GM23338 (cell line): ENCODE measurements at regions not wholly inside any gene's neighbourhood (a gene's known extent, or its start where the extent isn't known, plus 50 kb on each side); places are given as distances from the start of the nearest gene placed in this dataset.

Source experiments
- ATAC-seq: fragments of 200-7000 bp; cut with Tn5 transposase; 3 replicates; pipeline ENCODE4 v1.9.1; 2020
- DNase-seq: peaks from one replicate; pipeline ENCODE4 v3.0.0-alpha.2; 2015; ENCODE audit warnings: low spot score
- H2AFZ ChIP-seq: fragments of 200-600 bp; sonication (generic); 2 replicates; pipeline ENCODE4 v1.8.0; 2016; ENCODE audit warnings: antibody characterized with exemption, mild to moderate bottlenecking, moderate library complexity
- H3F3A ChIP-seq: fragments of 200-600 bp; sonication (generic); replicated peaks from 2 replicates; pipeline ENCODE4 v1.8.0; 2017; ENCODE audit warnings: antibody characterized with exemption, mixed run types, low read depth
- H3K27ac ChIP-seq: fragments of 200-600 bp; sonication (generic); 2 replicates; pipeline ENCODE4 v1.6.1; 2016; ENCODE audit warnings: low read depth
- H3K27me3 ChIP-seq: fragments of 200-600 bp; sonication (generic); 2 replicates; pipeline ENCODE4 v1.8.0; 2016; ENCODE audit warnings: mild to moderate bottlenecking, mixed run types, moderate library complexity; ENCODE audit not compliant: insufficient read depth
- H3K36me3 ChIP-seq: fragments of 200-600 bp; sonication (generic); 2 replicates; pipeline ENCODE4 v1.8.0; 2016; ENCODE audit warnings: mild to moderate bottlenecking; ENCODE audit not compliant: insufficient read depth
- H3K4me1 ChIP-seq: fragments of 200-600 bp; sonication (generic); 2 replicates; pipeline ENCODE4 v1.8.0; 2016; ENCODE audit warnings: mild to moderate bottlenecking, moderate library complexity; ENCODE audit not compliant: insufficient read depth
- H3K4me2 ChIP-seq: fragments of 200-600 bp; sonication (generic); 2 replicates; pipeline ENCODE4 v1.7.1; 2017; ENCODE audit warnings: mixed run types
- H3K4me3 ChIP-seq: fragments of 200-600 bp; sonication (generic); 2 replicates; pipeline ENCODE4 v1.6.1; 2016; ENCODE audit warnings: mixed run types
- H3K79me2 ChIP-seq: fragments of 200-600 bp; sonication (generic); replicated peaks from 2 replicates; pipeline ENCODE4 v1.8.0; 2017; ENCODE audit warnings: mild to moderate bottlenecking; ENCODE audit not compliant: insufficient read depth
- H3K9me2 ChIP-seq: fragments of 200-600 bp; sonication (generic); 2 replicates; pipeline ENCODE4 v1.8.0; 2017; ENCODE audit not compliant: insufficient read depth
- H4K20me1 ChIP-seq: fragments of 200-600 bp; sonication (generic); replicated peaks from 2 replicates; pipeline ENCODE4 v1.8.0; 2017; ENCODE audit warnings: mild to moderate bottlenecking; ENCODE audit not compliant: insufficient read depth
- H3K27ac Mint-ChIP-seq: 2 replicates; pipeline ENCODE4 v1.8.0; 2020; ENCODE audit warnings: inconsistent platforms, mild to moderate bottlenecking, moderate library complexity, mixed read lengths
- H3K27me3 Mint-ChIP-seq: 3 replicates; pipeline ENCODE4 v1.8.0; 2022; ENCODE audit warnings: low read depth, mild to moderate bottlenecking, moderate library complexity, mixed read lengths, inconsistent platforms; ENCODE audit not compliant: insufficient read depth, poor library complexity
- H3K36me3 Mint-ChIP-seq: 3 replicates; pipeline ENCODE4 v1.8.0; 2021; ENCODE audit warnings: low read depth, mild to moderate bottlenecking, inconsistent platforms, moderate library complexity, mixed read lengths
- H3K4me1 Mint-ChIP-seq: 3 replicates; pipeline ENCODE4 v1.8.0; 2020; ENCODE audit warnings: mild to moderate bottlenecking, inconsistent platforms, mixed read lengths
- H3K4me3 Mint-ChIP-seq: 3 replicates; pipeline ENCODE4 v1.8.0; 2021; ENCODE audit warnings: moderate library complexity, mild to moderate bottlenecking, inconsistent platforms, mixed read lengths
- H3K9me3 Mint-ChIP-seq: 3 replicates; pipeline ENCODE4 v1.8.0; 2020; ENCODE audit warnings: moderate library complexity, mild to moderate bottlenecking, inconsistent platforms, mixed read lengths
- CREB1 ChIP-seq: fragments of 250-450 bp; sonication (Bioruptor Pico); IDR thresholded peaks from 2 replicates; pipeline ENCODE4 v1.5.0; 2020; ENCODE audit warnings: low read depth, mild to moderate bottlenecking, moderate library complexity
- ETS1 ChIP-seq: IDR thresholded peaks from 2 replicates; pipeline ENCODE4 v1.6.1; 2016; ENCODE audit warnings: antibody characterized with exemption
- EZH2 ChIP-seq: fragments of 200-600 bp; sonication (generic); IDR thresholded peaks from one replicate; pipeline ENCODE4 v1.8.0; 2017; ENCODE audit warnings: antibody characterized with exemption, mild to moderate bottlenecking, low read depth; ENCODE audit not compliant: unreplicated experiment
- EZH2phosphoT487 ChIP-seq: fragments of 200-600 bp; sonication (generic); IDR thresholded peaks from one replicate; pipeline ENCODE4 v1.8.1; 2018; ENCODE audit warnings: antibody characterized with exemption; ENCODE audit not compliant: unreplicated experiment
- JUNB ChIP-seq: IDR thresholded peaks from one replicate; pipeline ENCODE4 v1.6.1; 2016; ENCODE audit warnings: antibody characterized with exemption; ENCODE audit not compliant: unreplicated experiment
- NANOG ChIP-seq: IDR thresholded peaks from 2 replicates; pipeline ENCODE4 v1.6.1; 2016; ENCODE audit warnings: antibody characterized with exemption, borderline replicate concordance
- POLR2AphosphoS5 ChIP-seq: IDR thresholded peaks from 2 replicates; pipeline ENCODE4 v1.6.1; 2016; ENCODE audit warnings: antibody characterized with exemption, low read depth
- STAT1 ChIP-seq: IDR thresholded peaks from one replicate; pipeline ENCODE4 v1.6.1; 2016; ENCODE audit warnings: antibody characterized with exemption; ENCODE audit not compliant: unreplicated experiment
- ZNF114 ChIP-seq: fragments of 250-450 bp; sonication (Bioruptor Pico); IDR thresholded peaks from 2 replicates; pipeline ENCODE4 v1.5.0; 2020; ENCODE audit warnings: mild to moderate bottlenecking, moderate library complexity
- ZNF331 ChIP-seq: fragments of 250-450 bp; sonication (Bioruptor Pico); IDR thresholded peaks from 2 replicates; pipeline ENCODE4 v1.5.0; 2020; ENCODE audit warnings: low read depth, mild to moderate bottlenecking, moderate library complexity
- ZNF462 ChIP-seq: fragments of 250-450 bp; sonication (Bioruptor Pico); IDR thresholded peaks from 2 replicates; pipeline ENCODE4 v1.5.0; 2020; ENCODE audit warnings: mild to moderate bottlenecking, moderate library complexity
- TF ChIP-seq, protein P1 (sequence below), 2 experiments: fragments of 200-600 bp in 1 of 2; sonication (generic) in 1 of 2; conservative IDR thresholded peaks; 2 replicates each; pipeline versions ENCODE4 v1.5.1 to v1.6.1; 2016 to 2017; ENCODE audit warnings: antibody characterized with exemption in 2 of 2, low read depth in 2 of 2, mild to moderate bottlenecking in 2 of 2, moderate library complexity in 1 of 2
- TF ChIP-seq, protein P2 (sequence below): IDR thresholded peaks from one replicate; pipeline ENCODE4 v1.6.1; 2018; ENCODE audit warnings: antibody characterized with exemption; ENCODE audit not compliant: unreplicated experiment

- Histone ChIP-seq H3K36me3 (no peaks in the 10 kb centered on the region), H3K27ac (no peak overlapping the region), H3K9me2 (0 out of 2 replicates have a peak, but pooled peaks cover 8% of the 10 kb centered on the region), H3K79me2 (no peaks in the 10 kb centered on the region), H3K4me3 (no peak overlapping the region), H2AFZ (no peak overlapping the region), H3K4me2 (no peak overlapping the region), H3K27me3 (no peaks in the 10 kb centered on the region), H3K4me1 (no peaks in the 10 kb centered on the region), H3F3A (no peaks in the 10 kb centered on the region), H4K20me1 (no peaks in the 10 kb centered on the region)
- Mint-ChIP-seq H3K36me3 (no peaks in the 10 kb centered on the region; the same call in 2 of the 3 replicates), H3K4me1 (no peaks in the 10 kb centered on the region), H3K27me3 (peaks cover 3% of the 10 kb centered on the region), H3K4me3 (no peak overlapping the region), H3K27ac (no peak overlapping the region), H3K9me3 (peaks cover 17% of the 10 kb centered on the region)
- DNase-seq (no peak), ATAC-seq (no peak)
- TF ChIP-seq, protein P1, sequence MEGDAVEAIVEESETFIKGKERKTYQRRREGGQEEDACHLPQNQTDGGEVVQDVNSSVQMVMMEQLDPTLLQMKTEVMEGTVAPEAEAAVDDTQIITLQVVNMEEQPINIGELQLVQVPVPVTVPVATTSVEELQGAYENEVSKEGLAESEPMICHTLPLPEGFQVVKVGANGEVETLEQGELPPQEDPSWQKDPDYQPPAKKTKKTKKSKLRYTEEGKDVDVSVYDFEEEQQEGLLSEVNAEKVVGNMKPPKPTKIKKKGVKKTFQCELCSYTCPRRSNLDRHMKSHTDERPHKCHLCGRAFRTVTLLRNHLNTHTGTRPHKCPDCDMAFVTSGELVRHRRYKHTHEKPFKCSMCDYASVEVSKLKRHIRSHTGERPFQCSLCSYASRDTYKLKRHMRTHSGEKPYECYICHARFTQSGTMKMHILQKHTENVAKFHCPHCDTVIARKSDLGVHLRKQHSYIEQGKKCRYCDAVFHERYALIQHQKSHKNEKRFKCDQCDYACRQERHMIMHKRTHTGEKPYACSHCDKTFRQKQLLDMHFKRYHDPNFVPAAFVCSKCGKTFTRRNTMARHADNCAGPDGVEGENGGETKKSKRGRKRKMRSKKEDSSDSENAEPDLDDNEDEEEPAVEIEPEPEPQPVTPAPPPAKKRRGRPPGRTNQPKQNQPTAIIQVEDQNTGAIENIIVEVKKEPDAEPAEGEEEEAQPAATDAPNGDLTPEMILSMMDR (conservative IDR thresholded peaks at IDR 0.05; ENCODE audit: low read depth in 2 of 2): no peak
- TF ChIP-seq, protein P2, sequence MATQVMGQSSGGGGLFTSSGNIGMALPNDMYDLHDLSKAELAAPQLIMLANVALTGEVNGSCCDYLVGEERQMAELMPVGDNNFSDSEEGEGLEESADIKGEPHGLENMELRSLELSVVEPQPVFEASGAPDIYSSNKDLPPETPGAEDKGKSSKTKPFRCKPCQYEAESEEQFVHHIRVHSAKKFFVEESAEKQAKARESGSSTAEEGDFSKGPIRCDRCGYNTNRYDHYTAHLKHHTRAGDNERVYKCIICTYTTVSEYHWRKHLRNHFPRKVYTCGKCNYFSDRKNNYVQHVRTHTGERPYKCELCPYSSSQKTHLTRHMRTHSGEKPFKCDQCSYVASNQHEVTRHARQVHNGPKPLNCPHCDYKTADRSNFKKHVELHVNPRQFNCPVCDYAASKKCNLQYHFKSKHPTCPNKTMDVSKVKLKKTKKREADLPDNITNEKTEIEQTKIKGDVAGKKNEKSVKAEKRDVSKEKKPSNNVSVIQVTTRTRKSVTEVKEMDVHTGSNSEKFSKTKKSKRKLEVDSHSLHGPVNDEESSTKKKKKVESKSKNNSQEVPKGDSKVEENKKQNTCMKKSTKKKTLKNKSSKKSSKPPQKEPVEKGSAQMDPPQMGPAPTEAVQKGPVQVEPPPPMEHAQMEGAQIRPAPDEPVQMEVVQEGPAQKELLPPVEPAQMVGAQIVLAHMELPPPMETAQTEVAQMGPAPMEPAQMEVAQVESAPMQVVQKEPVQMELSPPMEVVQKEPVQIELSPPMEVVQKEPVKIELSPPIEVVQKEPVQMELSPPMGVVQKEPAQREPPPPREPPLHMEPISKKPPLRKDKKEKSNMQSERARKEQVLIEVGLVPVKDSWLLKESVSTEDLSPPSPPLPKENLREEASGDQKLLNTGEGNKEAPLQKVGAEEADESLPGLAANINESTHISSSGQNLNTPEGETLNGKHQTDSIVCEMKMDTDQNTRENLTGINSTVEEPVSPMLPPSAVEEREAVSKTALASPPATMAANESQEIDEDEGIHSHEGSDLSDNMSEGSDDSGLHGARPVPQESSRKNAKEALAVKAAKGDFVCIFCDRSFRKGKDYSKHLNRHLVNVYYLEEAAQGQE: no peak
- TF ChIP-seq ZNF331 (CRISPR knock-in tag): no peak
- no peak for TF ChIP-seq JUNB
- TF ChIP-seq POLR2AphosphoS5: no peak
- no peak for TF ChIP-seq NANOG
- no peak for TF ChIP-seq EZH2phosphoT487
- no peak for TF ChIP-seq ZNF462 (CRISPR knock-in tag)
- TF ChIP-seq STAT1: no peak
- no peak for TF ChIP-seq EZH2
- no peak for TF ChIP-seq CREB1 (CRISPR knock-in tag)
- no peak for TF ChIP-seq ETS1
- TF ChIP-seq ZNF114 (CRISPR knock-in tag): no peak
Observed at GRCh38 chr9:134564431-134565170, 77.0 kb upstream of the COL5A1 start.
